ENCODE measurements at regions not wholly inside any gene's neighbourhood (a gene's known extent, or its start where the extent isn't known, plus 50 kb on each side); places are given as distances from the start of the nearest gene placed in this dataset.

DNA sequence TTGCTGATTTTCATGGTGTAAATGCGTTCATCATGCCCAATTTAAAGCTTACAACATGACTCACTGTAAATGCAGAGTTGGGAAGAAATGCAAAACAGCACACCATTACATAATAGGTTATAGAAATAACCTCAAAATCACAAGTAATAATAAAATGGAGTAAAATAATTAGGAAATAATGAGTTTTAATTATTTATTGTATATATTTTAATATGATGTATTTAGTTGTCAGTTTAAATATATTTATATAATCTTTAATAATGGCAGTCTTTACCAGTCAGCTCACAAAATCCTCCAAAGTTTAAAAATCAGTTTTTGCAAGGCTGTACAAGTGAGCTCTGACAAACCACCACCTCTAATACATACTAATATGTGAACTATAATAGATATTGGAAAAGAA is 180.2 kb downstream of the RND3 start:
- TF ChIP-seq POLR2A (IDR thresholded peaks at IDR 0.05; ENCODE audit: low read depth, low read length) (no peak), POLR2AphosphoS5 (IDR thresholded peaks at IDR 0.05; ENCODE audit: low read depth, low read length) (no peak), TAF1 (IDR thresholded peaks at IDR 0.05; ENCODE audit: borderline replicate concordance, low read depth, low read length) (no peak)
